GM19438 (cell line): ENCODE measurements at regions not wholly inside any gene's neighbourhood (a gene's known extent, or its start where the extent isn't known, plus 50 kb on each side); places are given as distances from the start of the nearest gene placed in this dataset.
"Not testable (repeated sequence)": the region's sequence is repeated elsewhere in the genome, so short reads cannot be mapped to it uniquely, and the experiment has no call there.

Source experiments
- ATAC-seq: cut with Tn5 transposase; IDR thresholded peaks from one replicate; pipeline ENCODE4 v1.9.1; 2021; ENCODE audit warnings: low read depth; ENCODE audit not compliant: unreplicated experiment

DNA sequence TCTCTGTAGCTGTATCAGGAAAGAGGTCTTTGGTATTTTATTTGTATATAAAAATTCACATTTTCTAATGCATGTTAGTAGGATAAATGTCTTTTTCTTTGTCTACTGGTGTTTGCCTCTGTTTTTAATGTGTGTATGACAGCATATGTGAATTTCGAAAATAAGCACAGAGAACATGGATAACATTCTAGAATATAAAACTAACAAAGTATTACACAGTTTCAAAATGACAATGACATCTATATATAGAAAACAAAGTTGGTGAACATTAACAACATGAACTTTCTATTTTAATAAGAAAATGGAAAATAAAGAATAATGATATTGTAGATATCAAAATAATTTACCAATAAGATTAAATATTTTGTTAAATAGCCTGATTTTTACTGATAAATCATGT is 608.0 kb downstream of the COL12A1 start:
- ATAC-seq: peak; percentile 54

DNA sequence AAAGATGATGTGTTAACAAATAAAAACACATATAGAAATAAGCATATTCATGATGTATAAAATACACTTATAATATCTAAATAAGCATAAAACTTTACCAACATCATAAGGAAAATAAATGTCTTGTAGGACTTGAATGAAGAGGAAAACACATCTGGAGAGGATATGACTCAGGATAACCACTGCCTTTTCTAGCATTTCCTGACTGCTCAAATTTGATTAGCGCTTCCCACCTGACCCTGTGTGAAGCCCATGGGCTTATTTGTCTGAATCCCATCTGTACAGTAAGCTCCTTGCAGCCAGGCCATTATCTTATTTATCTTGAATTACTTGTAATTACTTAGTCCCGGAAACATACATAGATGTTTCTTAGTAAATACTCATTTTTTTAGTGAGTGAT is 608.6 kb downstream of the COL12A1 start:
- ATAC-seq: no peak

DNA sequence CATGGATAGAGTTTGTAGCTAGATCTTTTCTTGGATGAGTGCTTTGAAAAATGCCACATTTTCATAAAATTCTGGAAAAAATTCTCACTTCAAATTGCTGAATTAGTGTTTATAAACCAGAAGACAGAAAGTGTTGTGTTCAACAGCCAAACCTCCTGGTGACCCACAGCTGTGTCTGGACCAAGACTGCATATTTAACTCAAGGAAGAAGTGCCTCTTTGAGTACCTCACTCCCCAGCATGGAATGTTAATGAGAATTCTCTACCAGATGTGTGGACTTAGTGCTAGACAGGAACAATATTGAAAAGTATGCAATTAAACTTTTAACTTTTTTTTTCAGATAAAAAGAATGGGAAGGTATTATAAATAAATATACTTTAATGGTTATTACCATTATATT is 609.3 kb downstream of the COL12A1 start:
- no peak for ATAC-seq

DNA sequence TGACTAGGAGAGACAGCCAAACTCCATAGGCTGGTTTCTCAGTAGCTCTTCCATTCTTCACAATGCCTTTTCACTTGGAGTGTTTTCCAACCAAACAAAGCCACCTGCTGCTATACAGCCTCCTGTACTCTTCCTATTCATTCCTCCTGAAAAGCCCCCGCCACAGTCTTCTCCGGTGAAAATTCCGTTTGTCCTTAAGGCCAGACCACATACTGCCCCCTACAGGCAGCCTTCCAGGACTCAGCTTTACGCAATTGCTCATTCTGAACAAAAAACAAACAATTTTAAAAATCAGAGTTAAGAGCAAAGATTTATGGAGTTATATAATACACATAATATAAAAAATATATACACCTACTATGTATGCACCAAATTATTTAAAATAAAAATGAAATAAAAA is 611.5 kb downstream of the COL12A1 start:
- ATAC-seq: not testable (repeated sequence)

DNA sequence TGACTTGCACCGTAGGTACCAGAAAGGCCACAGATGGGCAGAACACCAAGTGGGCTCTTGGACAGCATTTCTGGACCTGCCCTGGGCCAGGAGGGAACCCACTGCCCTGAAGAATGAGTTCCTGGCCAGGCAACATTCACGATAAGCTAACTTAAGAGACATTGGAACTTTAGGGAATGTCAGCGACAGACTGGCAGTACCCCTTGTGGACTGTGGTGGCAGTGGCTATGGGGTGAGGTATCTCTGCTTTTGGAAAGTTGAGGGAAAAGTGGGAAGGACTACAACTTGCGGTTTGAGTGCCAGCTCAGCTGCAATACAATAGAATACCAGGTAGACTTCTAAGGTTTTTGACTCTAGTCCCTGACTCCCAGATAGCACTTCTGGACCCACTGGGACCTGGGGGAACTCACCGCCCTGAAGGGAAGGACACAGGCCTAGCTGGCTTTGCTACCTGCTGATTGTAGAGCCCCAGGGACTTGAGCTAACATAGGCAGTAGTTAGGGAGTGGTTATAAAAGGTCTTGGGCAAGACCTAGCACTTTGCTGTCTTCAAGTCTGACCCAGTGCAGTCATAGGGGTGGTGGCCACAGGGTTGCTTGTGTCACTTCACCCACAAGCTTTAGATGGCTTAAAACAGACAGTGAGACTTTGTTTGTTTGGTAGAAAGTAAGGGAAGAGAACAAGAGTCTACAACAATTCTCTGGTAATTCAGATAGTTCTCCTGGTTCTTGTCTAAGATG is 617.6 kb downstream of the COL12A1 start:
- no peak for ATAC-seq

DNA sequence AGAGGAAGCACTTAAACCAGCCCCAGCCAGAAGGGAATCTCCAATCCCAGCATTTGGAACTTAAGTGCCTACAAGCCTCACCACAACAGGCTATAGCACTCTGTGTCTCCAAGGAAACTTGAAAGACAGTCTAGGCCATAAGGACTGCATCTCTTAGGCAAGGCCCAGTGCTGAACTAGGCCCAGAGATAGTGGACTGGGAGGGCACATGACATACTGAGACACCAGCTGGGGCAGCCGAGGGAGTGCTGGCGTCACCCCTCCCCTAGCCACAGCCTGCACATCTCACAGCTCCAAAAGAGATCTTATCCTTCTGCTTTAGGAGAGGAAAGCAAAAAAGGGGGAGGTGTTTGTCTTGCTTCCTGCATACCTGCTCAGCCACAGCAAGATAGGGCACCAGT is 618.5 kb downstream of the COL12A1 start:
- ATAC-seq: no peak

DNA sequence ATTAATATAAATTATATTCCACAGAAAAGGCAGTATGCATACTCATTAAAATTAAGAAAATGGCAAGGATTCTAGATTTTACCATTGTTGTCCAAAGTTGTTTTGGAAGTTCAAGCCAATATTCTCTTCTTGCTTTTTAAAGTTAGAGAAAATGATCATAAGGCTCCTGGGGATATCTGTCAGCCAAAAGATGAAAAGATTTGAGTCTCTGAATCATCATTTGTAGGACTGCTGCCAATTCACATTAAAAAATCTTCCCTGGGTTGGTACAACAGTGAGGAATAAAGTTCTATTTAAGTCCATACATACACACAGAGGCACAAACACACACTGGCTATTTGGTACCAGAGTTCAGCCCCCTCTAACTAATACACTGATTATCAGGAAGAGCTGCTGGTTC is 620.1 kb downstream of the COL12A1 start:
- no peak for ATAC-seq

DNA sequence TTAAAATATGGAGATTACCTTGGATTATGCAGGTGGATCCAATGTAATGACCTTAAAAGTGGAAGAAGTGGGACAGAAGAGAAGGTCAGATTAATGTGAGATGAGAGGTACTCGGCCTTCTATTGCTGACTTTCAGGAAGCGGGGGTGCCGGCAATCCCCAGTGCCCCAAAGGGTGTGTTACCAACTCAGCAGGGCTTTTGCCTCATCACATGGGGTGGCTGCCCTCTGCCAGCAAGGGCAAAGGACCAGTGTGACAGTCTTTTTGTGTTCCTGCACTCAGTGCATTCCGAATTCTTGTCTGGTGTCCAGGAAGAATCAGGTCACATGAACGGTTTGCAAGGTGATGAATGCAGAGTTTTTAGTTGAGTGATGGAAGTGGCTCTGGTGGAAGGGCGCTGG is 624.2 kb downstream of the COL12A1 start:
- no peak for ATAC-seq

DNA sequence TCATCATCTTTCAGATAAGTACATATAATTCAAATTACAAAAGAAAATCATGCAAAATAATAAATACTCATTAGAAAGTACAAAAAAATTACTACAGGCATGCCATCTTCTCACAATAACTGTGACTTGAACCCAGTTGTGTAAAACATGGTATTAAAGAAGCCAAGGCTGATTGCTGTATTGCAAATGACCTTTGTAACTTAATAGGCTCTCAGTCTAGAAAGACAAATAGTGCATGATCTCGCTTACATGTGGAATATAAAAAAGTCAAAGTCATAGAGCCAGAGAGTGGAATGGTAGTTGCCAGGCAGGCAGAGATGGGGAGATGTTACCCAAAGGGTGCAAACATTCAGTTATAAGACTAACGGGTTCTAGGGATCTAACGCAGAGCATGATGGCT is 626.1 kb downstream of the COL12A1 start:
- no peak for ATAC-seq

DNA sequence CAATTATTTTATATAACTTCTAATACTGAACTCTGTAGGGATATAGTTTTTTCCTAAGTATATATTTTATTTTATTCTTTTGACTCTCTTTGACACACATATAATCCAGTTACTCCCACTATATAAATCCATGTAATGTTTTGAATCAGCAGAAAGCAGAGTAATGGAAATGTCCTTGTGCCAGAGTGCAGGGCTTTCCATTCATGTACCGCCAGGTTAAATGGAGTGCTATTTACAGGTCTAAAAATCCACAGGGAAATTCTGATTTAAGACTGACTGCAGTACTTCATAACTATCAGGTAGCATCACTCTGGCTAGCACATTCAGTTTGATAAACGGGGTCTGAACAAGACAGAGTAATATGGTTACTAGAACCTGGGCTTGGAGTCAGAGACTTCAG is 626.8 kb downstream of the COL12A1 start:
- no peak for ATAC-seq

DNA sequence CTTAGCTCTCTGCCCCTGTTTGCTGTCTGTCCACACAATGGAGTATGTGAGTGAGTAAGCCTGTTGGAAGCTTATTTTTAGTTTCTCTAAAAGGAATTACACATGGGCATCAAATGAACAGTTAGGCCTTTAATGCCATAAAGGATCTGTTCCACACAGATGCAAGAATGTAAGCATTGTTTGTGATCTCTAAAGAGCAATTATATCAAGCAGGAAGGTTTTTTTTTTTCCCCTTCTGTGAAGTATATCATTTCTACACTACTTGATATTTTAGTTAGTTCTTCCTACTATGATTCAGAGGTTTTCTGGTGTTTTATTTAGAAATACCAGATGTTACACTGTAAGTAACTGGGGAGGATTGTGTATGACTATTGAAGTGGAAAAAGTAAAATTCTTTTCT is 627.5 kb downstream of the COL12A1 start:
- ATAC-seq: no peak

DNA sequence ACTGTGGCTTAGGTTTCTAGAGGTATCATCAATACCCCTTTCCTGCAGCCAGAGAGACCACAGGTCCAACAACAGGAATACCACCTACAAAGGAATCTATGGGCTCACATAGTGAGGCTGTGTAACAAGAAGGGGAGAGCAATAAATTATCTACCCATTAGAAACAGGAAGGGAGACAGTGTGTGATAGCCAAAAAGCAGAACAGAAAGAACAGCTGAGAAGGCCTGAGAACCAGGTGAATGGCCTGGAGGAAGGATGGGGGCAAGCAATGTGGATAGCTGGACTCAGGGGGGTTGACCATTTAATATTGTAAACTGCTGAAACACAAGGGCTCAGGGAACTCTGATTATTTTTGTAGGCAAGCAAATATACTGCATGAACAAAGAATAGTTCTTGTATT is 628.2 kb downstream of the COL12A1 start:
- peak; percentile 97 for ATAC-seq

DNA sequence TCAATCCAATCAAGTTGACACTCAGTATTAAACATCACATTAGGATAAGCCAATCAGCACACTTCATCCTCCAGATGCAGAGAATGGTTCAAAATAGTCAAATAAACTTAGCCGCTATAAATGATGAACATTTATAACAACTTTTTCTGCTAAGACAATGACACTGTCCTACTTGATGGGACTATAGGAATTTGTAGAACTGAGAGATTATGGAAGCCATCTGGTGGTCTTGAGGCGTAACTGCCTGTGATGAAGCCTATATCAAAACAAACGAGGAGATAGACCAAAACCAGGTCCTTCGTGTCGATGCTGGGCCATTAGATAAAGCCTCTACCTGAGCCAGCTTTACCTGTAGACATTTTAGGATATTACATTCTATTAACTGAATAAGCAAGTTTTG is 631.1 kb downstream of the COL12A1 start:
- ATAC-seq: no peak

DNA sequence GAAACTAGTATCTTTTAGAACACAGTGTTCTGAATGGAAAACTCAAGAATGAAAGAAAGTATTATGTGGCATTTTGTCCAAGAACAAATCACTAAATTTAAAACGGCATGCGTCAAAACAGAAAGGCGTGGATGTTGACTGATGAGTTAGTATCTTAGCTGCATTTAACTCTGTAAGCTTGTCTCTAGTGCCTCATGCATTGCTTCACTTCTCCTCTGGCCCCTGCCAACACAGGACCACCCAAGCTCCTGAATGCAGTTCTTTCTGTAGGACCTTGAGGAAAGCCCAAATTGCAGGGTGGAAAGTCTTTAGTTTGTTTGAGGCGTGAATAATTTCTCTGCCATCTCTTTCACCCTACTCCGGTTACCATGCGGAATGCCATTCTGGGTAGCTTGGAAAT is 632.2 kb downstream of the COL12A1 start:
- no peak for ATAC-seq

DNA sequence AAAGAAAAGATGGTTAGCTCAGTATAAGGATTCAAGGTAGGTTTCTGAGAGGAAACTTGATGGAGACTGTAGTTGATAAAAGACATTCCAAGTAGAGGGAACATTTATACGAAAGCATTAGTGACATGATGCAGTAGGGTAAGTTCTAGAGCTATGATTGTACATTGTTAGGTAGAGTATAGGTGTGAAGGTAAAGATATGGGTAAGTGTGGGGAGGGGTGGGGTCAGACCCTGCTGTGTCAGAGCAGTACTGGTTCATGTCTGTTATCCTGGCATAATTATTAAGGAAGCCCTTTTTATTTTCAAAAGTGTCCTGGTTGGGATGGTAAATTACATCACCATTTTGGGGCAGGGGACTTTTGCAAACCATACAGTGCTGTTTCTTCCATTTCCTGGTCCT is 635.8 kb downstream of the COL12A1 start:
- no peak for ATAC-seq

DNA sequence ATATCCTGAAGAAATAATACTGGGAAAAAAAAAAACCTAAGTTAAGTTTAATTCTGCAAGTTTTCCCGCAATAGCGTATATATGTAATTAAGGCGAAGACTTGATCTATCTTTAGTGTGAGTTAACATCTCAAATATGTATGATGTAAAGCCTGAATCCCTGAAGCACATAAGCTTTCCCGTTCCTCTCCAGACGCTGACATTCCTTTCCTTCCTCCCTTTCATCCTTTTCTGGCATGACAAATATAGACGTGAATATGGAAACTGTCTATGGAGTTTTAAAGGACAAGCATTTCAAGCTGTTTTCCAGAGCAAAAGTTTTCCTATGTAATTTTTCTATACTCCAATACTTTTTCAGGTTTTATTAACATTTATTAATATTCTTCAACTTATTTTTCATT is 637.0 kb downstream of the COL12A1 start:
- ATAC-seq: no peak

DNA sequence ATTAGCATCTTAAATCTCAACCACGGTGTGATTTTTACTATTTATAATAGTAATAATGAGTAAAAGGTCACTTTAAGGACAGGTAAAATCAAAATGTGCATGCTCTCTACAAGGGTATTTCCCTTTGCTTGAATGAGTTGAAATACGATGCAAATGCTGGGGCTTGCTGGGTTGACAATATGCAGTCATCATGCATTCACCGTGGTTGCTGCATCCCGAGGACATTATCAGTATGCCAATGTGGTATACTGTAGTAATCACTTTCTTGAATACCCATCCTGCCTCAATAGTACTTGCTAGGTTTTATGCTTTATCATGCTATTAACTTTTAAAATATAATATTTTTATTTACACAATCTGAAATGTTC is 637.9 kb downstream of the COL12A1 start:
- ATAC-seq: not testable (repeated sequence)

DNA sequence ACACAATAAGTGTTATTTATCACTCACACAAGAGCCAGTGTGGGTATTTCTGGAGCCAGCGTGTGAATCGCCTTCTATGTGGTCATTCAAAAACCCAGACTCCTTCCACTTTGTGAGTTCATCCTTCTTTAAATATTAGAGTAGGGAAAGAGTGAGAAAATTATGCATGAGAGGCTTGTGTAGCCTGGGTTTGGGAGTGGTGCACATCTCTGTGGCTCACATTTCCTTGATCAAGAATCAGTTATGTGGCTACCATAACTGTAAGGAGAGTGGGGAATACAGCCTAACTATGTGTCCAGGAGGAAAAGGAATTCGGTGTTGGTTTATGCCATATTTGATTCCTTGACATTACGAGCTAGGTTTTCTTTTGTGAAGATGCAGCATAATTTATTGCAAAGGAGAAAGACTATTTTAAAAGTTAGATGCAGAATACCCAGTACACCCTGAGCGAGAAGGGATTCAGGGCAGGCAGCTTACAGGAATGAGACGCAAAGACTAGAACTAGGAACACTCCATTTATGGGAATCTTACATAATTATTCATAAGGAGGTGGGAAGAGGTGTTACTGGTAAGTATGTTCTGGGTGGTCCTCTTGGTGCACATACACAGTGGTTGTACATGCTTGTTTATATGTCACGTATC is 638.5 kb downstream of the COL12A1 start:
- ATAC-seq: no peak

DNA sequence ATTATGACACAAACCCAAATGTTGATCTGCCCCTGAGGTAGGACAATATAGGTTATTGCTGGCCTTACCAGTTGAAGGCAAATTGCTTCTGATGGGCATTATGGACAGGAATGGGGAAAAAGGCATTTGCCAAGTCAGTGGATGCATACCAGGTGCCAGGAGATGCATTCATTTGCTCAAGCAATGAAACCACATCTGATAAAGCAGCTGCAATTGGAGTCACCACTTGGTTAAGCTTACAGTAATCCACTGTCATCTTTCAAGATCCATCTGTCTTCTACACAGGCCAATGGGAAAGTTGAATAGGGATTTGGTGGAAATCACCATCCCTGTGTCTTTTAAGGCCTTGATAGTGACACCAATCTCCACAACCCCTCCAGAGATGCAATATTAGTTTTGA is 648.6 kb downstream of the COL12A1 start:
- ATAC-seq: no peak

DNA sequence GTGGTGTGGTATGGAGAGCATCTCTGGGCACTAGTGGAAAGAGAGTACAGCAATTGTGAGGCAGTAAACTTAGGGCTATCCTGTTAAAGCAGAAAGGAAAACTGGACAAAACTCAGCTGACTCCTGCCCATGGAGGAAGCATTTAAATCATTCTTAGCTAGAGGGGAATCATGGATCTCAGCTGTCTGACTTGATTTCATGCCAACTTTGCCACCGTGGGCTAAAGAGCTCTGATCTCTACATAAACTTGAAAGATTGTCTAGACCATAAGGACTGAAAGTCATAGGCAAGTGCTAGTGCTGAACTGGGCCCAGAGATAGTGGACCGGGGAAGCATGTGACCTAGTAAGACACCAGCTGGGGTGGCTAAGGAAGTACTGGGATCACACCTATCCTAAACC is 651.8 kb downstream of the COL12A1 start:
- no peak for ATAC-seq

DNA sequence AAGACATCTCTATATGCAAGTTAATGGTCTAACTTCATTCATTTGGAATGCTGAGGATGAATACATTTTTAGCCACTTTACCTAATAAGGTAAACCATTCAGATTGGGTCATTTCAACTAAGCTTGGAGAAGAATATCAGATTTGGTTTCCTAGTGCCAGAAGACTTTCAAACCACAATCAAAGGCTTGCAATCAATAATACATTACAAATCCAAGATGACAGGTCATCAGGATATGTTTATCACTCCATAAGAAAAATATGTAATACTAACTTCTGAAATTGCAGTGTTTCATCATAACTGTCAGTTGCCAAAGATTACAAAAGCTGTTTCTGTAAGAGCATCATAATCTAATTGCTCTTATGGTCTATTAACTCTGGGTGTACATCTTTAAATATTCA is 654.0 kb downstream of the COL12A1 start:
- ATAC-seq: no peak

DNA sequence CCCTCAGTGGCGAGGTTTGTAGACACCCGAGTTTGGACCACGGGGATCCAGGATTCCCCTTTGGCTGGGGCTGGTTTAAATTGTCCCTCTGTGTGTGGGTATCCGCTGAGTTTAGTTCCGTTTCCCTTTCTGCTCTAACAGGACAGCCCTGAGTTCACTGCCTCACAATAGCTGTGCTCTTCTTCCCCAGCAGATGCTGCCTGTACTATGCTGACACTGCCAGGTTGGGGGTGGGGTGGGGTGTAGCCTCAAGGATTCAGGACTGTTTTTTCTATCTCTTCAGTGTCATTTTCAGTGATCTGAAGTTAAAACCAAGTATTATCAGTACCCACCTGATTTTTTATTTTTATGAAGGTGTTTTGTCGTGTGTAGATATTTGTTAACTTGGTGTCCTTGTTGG is 655.0 kb downstream of the COL12A1 start:
- ATAC-seq: no peak

DNA sequence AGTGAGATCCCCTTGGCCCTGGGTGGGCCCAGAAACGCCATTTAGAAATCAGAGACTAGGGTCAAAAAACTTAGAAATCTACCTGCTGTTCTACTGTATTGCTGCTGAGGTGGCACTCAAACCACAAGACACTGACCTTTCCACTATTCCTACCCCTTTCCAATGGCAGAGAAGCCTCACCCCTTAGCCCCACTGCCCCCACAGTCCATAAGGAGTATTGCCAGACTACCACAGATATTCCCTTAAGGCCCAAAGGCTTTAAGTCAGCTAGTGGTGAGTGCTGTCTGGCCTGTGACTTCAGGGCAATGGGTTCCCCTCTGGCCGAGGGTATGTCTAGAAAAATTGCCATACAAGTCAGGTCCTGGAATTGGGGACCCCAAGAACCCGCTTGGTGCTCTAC is 656.1 kb downstream of the COL12A1 start:
- ATAC-seq: no peak
